HG03108 (cell line): ENCODE measurements at regions not wholly inside any gene's neighbourhood (a gene's known extent, or its start where the extent isn't known, plus 50 kb on each side); places are given as distances from the start of the nearest gene placed in this dataset.

Experiments
- ATAC-seq: cut with Tn5 transposase; IDR thresholded peaks from one replicate; pipeline ENCODE4 v1.9.1; 2021; ENCODE audit warnings: moderate library complexity; ENCODE audit not compliant: unreplicated experiment

DNA sequence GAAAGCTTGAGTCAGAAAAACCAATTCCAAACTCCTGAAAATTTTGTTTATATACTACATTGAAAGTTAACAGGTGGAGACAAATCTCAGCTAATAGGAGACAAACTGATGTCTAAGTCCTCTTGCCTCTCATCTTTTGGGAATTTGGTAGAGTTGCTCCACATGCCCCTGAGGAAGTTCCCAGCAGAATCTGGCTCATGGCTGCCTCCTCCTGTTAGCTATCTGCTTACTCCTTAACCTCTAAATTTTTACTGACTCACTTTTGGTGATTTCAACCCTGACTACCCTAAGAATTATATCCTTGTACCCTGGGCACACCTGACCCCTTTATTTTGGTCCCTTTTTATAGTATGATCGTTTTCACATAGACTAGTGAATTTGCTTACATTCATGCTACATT, 633.7 kb upstream of the USP24 start:
- ATAC-seq: no peak

DNA sequence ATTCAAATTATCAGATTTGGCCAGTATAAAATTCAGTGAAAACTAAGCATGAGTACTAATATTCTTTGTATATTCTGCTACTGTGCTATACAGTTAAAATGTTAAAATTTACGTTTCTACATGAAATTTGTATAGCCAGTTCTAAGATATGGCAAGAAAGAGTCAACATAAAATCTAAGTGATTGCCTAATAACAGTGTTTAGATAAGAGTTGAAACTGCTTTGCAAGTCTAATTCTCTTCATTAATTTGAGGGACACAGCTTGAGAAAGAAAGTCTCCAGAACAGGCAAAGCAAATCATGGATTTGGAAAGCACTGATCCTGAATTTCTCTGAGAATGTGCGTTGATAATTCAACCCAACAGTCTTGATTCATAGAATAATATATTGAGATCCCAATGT, 630.9 kb upstream of the USP24 start:
- ATAC-seq: no peak

GRCh38 chr1:55844322-55844721, 629.2 kb upstream of the USP24 start:
- ATAC-seq: no peak

GRCh38 chr1:55839626-55840025, 624.5 kb upstream of the USP24 start:
- ATAC-seq: no peak

DNA sequence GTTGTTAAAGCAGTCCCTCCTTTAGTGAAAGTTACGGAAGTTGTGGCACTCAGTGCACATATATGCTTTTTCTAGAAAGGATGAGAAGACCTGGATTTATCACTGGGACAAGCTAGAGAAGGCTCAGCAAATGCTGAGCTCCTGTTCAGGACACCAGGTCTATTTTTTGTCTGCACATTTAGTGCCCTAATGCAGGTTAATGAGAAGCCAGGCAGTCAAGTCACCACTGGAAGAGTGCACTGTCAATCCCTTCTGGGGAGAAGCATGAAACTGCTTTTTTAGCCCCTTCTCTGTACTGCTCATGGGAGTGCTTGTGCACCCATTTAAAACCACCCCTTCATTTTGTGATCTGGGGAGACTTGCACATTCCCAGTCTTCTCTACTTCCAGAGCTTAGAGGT, 624.1 kb upstream of the USP24 start:
- ATAC-seq: no peak

DNA sequence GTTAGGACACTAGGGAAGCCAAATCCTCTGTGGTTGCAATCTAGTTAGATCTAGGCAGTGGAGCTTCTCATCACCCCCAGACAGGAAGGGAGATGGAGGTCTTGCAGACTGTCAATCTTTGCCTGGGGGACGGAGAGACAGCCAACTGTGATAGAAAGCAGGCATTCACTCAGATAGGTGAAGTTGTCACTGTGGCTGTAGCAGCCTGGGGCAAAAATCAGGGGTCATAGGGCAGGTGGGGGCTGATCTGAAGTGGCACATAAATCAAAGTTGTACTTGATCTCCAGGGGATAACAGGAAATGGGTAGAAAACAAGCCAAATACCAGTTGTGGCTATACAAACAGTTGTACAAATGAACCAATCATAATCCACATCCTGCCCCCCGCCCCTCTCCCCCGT, 620.9 kb upstream of the USP24 start:
- ATAC-seq: no peak

- no peak for ATAC-seq
Measured at GRCh38 chr1:55833529-55834091, 618.4 kb upstream of the USP24 start.

GRCh38 chr1:55831759-55832158, 616.6 kb upstream of the USP24 start:
- no peak for ATAC-seq

GRCh38 chr1:55828044-55828443, 612.9 kb upstream of the USP24 start:
- ATAC-seq: no peak

- ATAC-seq: no peak
Measured at GRCh38 chr1:55827350-55827749, 612.2 kb upstream of the USP24 start.

- ATAC-seq: no peak
Measured at GRCh38 chr1:55826381-55827080, 611.4 kb upstream of the USP24 start.

DNA sequence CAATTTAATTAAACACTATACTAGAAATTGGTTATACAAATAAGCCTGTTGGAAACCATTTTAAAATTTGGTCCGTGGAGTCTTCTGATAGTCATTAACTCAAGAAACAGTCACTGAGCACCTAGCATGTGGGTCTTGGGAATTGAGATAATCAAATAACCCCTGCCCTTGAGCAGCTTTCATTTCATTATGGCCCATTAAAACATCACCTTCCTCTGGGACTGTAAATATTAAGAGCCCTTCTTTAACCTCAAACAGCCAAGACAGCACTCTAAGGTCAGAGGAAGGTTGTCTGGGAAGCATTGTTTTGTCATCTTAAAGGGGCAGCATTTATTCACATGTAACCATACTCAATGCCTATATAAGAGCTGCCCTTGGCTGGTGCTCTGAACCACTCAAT, 610.3 kb upstream of the USP24 start:
- ATAC-seq: no peak

DNA sequence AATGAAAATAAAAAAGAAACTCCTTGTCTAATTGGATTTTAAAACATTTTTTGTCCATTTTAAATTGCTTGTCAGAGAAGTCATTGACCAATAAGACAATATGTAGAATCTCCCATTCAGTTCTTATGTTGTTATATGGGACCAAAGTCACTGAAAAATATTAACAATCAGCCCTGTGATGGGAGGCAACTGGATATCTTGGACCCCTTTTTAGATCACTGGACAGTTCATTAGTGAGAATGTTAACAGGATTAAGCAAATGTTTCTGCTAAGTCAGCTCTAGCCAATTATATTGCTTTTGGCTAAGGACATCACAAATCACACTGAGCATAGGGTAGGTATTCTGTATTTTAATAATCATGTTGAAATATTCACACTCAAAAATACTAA, 609.1 kb upstream of the USP24 start:
- no peak for ATAC-seq

DNA sequence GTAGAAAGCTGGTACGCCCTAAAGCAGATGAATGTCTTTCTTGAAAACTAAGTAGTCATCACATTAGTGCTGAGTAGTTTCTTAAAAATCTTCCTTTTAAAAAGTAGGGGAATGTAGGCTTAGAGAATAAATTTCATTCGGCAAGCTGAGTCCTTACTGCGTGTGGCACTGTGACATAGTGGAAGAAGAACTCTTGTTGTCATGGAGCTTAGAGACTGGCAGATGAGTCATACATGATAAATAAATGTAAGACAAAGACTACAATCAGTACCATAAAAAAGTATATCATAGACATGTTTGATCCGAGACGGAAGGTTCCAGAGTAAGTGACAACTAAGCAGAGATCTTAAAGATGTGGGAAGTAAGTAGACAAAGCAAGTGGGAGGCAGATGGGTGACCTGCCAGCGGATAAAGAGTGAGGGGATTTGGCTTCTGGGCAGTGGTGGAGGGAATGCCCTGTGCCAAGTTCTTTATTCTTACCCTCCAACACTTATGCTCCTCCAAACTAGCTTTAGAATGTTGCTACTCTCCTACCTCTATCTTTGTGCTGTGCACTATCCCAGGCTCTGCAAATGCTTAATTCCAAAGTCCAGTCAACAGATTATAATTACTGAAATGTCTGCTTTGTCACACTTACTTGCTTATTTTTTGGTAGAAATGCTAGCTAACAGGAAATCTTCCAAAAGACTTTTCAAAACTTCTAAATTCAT, 608.5 kb upstream of the USP24 start:
- ATAC-seq: no peak

GRCh38 chr1:55822891-55823290, 607.7 kb upstream of the USP24 start:
- no peak for ATAC-seq

GRCh38 chr1:55821234-55821633, 606.1 kb upstream of the USP24 start:
- ATAC-seq: no peak

DNA sequence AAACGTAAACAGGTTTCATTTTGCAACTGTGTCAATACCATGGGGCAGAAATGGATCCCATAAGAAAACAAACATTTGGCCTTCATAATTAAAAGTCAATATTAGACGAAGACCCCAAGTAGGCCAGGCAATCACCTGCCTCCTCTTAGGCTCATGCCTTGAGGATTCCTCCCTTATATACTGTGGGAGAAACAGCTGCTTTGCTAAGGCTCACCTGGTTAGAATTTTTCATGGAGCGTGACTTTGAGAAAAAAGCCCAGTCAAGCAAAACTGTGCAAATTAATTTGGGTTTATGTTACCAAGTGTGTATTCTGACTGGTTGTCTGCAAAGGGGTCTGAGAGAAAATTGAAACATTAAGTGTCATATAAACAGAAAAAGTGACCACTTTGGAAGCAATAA, 605.3 kb upstream of the USP24 start:
- no peak for ATAC-seq

- no peak for ATAC-seq
Measured at GRCh38 chr1:55819011-55819410, 603.8 kb upstream of the USP24 start.

DNA sequence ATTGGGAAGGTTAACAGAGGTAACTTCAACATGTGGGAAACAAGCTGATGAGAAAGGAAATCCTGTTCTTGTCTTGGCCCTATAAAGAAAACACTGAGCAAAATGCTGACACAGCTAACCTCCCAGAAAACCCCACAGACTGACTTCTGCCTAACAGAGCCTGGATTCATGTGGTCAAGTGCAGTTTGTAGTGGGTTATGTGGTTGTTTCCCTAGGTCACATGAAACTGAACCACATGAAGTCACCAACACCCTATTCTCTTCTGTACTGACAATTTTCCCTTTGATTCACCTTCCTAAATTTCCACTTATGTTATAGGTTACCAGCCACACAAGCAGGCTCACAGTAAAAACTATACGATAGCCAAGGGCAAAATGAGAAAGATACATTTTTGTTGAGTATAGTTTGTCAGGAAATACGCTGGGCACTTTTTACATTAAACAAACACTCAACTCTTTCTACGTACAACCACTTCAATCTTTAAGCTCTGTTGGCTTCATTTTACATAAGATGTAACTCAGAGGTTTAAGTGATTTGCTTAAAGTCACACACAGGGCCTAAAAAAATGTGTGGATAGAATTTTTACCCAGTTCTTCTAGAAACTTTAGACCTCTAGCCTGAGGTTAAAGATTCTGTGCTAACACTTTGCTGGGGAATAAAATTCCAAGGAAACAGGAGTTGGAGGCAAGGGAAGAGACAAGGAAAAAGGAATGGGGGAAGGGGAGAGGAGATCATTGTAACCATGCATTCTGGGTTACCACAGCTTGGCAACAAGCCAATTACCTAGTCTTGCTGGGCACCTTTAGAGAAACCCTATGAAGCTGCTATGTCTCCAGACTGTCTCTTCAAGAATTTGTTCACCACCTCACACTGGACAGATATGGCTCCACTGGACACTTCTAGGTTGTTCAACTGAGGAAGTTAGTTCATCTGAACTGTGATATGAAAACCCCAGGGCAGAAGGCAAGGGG, 601.6 kb upstream of the USP24 start:
- no peak for ATAC-seq

- no peak for ATAC-seq
Measured at GRCh38 chr1:55815745-55816455, 600.7 kb upstream of the USP24 start.

DNA sequence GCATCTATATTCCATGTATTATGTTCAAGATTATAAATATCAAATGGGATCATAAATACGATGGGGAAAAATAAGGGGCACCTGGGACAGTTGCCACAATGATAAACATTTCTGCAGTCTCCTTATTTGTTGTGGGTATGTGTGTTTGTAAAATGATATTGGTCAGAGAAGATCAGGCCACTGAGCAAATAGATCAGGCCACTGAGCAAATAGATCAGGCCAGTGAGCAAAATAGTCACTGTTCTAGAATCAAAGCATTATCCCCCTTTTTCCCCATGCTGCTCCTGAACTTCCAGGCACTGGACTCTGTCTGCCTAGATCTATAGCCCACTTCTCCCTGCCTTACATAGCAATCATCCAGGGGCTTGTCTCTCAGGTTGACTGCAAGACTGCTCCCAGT, 599.8 kb upstream of the USP24 start:
- no peak for ATAC-seq
